HEK293 (cell line): ENCODE measurements at regions not wholly inside any gene's neighbourhood (a gene's known extent, or its start where the extent isn't known, plus 50 kb on each side); places are given as distances from the start of the nearest gene placed in this dataset.

Source experiments
- ZNF449 ChIP-seq: fragments of 450-650 bp; formaldehyde crosslinking; IDR thresholded peaks from 2 replicates; pipeline ENCODE4 v1.5.1; 2017; ENCODE audit warnings: missing biosample characterization, mild to moderate bottlenecking, missing genetic modification characterization, moderate library complexity
- ZNF549 ChIP-seq: fragments of 450-650 bp; IDR thresholded peaks from 2 replicates; pipeline ENCODE4 v1.5.1; 2018; ENCODE audit warnings: missing biosample characterization, missing genetic modification characterization, mild to moderate bottlenecking, inconsistent platforms, moderate library complexity

GRCh38 chr2:186407611-186408010 is 78.4 kb upstream of the ZC3H15 start:
- TF ChIP-seq ZNF549 (tag by site-specific recombination) (no peak), ZNF449 (tag by site-specific recombination) (no peak)
